Upper lobe of left lung (tissue), 6 donors: ENCODE measurements at regions not wholly inside any gene's neighbourhood (a gene's known extent, or its start where the extent isn't known, plus 50 kb on each side); places are given as distances from the start of the nearest gene placed in this dataset.

Source experiments
- ATAC-seq, 2 donors: fragments of 200-7000 bp; cut with Tn5 transposase; one replicate each; pipeline ENCODE4 v1.9.1; 2022; ENCODE audit warnings: mild to moderate bottlenecking in 2 of 2, moderate library complexity in 2 of 2; ENCODE audit not compliant: low FRiP score in 2 of 2
- DNase-seq, 2 donors: peaks; one replicate each; pipeline ENCODE4 v3.0.0-alpha.2; 2019 to 2020
- H3K27ac ChIP-seq, 4 donors: fragments of 200-600 bp; sonication (generic); one replicate each; pipeline ENCODE4 v1.5.1; 2016 to 2019
- H3K27me3 ChIP-seq, 4 donors: fragments of 200-600 bp; sonication (generic); one replicate each; pipeline ENCODE4 v1.5.1; 2017 to 2019
- H3K36me3 ChIP-seq, 4 donors: fragments of 200-600 bp; sonication (generic); one replicate each; pipeline ENCODE4 v1.5.1; 2016 to 2019
- H3K4me1 ChIP-seq, 4 donors: fragments of 200-600 bp; sonication (generic); one replicate each; pipeline ENCODE4 v1.5.1; 2018 to 2019
- H3K4me3 ChIP-seq, 4 donors: fragments of 200-600 bp; sonication (generic); one replicate each; pipeline ENCODE4 v1.5.1; 2017 to 2019; ENCODE audit warnings: mild to moderate bottlenecking in 2 of 4, moderate library complexity in 1 of 4
- H3K9me3 ChIP-seq, 4 donors: fragments of 200-600 bp; sonication (generic); one replicate each; pipeline ENCODE4 v1.5.1; 2018 to 2019
- CTCF ChIP-seq, 6 experiments: fragments of 450-650 bp in 4 of 6; fragments of 200-600 bp in 2 of 6; sonication (generic) in 2 of 6; IDR thresholded peaks; one replicate each; pipeline ENCODE4 v1.5.1; 2016 to 2019; ENCODE audit warnings: antibody characterized with exemption in 6 of 6
- EP300 ChIP-seq, 4 donors: sonication (generic); formaldehyde crosslinking; IDR thresholded peaks; one replicate each; pipeline ENCODE4 v1.5.1; 2017; ENCODE audit warnings: antibody characterized with exemption in 4 of 4, control low read depth in 2 of 4
- POLR2A ChIP-seq, 4 donors: fragments of 450-650 bp; IDR thresholded peaks; one replicate each; pipeline ENCODE4 v1.5.1; 2016 to 2017; ENCODE audit warnings: antibody characterized with exemption in 4 of 4, mild to moderate bottlenecking in 2 of 4
- POLR2AphosphoS5 ChIP-seq, 2 donors: sonication (generic); formaldehyde crosslinking; IDR thresholded peaks; one replicate each; pipeline ENCODE4 v1.5.1; 2017; ENCODE audit warnings: antibody characterized with exemption in 2 of 2
- WGBS, 2 donors: methylation state at CpG; one replicate each; pipeline ENCODE4 v1.1.5; 2017 to 2018; 5-methylcytosine and 5-hydroxymethylcytosine counted together
- donor health status: DM: no; HTN: no; CAD: no; lungs with moderate emphysema.
- donor health status: DM: no; HTN: yes; CAD: no; lungs with severe emphysema.

- ATAC-seq (no peak), DNase-seq (no peak)
- Histone ChIP-seq H3K4me3 (no peak overlapping the region), H3K27ac (no peak overlapping the region), H3K36me3 (no peaks in the 10 kb centered on the region), H3K27me3 (no peaks in the 10 kb centered on the region), H3K4me1 (no peaks in the 10 kb centered on the region), H3K9me3 (peaks cover 0 to 5% (median 0%) of the 10 kb centered on the region in 4 donors)
- WGBS, 2 donors, result 68 to 73% methylated on average over 4 of the region's 4 CpGs
- TF ChIP-seq POLR2A (IDR thresholded peaks at IDR 0.05), result no peak
Measured at GRCh38 chr12:13428538-13429265, 232.2 kb downstream of the EMP1 start.

GRCh38 chr12:13425766-13426165, 229.2 kb downstream of the EMP1 start:
- ATAC-seq (no peak), DNase-seq (no peak)
- H3K9me3 ChIP-seq, result peaks cover 0 to 5% (median 0%) of the 10 kb centered on the region in 4 donors
- H3K27me3 ChIP-seq, result no peaks in the 10 kb centered on the region
- 73 to 76% methylated on average over 3 of the region's 3 CpGs for WGBS, 2 donors
- no peaks in the 10 kb centered on the region for H3K36me3 ChIP-seq
- H3K27ac ChIP-seq, result no peak overlapping the region
- no peak overlapping the region for H3K4me3 ChIP-seq
- H3K4me1 ChIP-seq, result no peaks in the 10 kb centered on the region
- TF ChIP-seq POLR2AphosphoS5 (IDR thresholded peaks at IDR 0.05), result no peak
- TF ChIP-seq EP300 (IDR thresholded peaks at IDR 0.05), result no peak
- TF ChIP-seq CTCF (IDR thresholded peaks at IDR 0.05), result no peak
- no peak for TF ChIP-seq POLR2A (IDR thresholded peaks at IDR 0.05)

GRCh38 chr12:13422291-13422690, 225.8 kb downstream of the EMP1 start:
- Histone ChIP-seq H3K36me3 (no peaks in the 10 kb centered on the region), H3K4me3 (no peak overlapping the region), H3K4me1 (no peaks in the 10 kb centered on the region), H3K27me3 (no peaks in the 10 kb centered on the region), H3K9me3 (no peaks in the 10 kb centered on the region), H3K27ac (no peak overlapping the region)
- 80 to 91% methylated on average over 2 of the region's 2 CpGs for WGBS, 2 donors
- DNase-seq, result no peak
- no peak for TF ChIP-seq CTCF (IDR thresholded peaks at IDR 0.05)
- no peak for TF ChIP-seq POLR2A (IDR thresholded peaks at IDR 0.05)
- TF ChIP-seq EP300 (IDR thresholded peaks at IDR 0.05), result no peak
- TF ChIP-seq POLR2AphosphoS5 (IDR thresholded peaks at IDR 0.05), result no peak
- no peak for ATAC-seq

- 88 to 92% methylated on average over 2 of the region's 2 CpGs for WGBS, 2 donors
Measured at GRCh38 chr12:13417516-13417915, 221.0 kb downstream of the EMP1 start.

GRCh38 chr12:13411287-13411686, 214.8 kb downstream of the EMP1 start:
- no peak overlapping the region for H3K27ac ChIP-seq
- TF ChIP-seq EP300 (IDR thresholded peaks at IDR 0.05), result no peak
- no peak for TF ChIP-seq CTCF (IDR thresholded peaks at IDR 0.05)
- TF ChIP-seq POLR2AphosphoS5 (IDR thresholded peaks at IDR 0.05), result no peak
- TF ChIP-seq POLR2A (IDR thresholded peaks at IDR 0.05), result no peak
- H3K36me3 ChIP-seq, result no peaks in the 10 kb centered on the region
- H3K27me3 ChIP-seq, result no peaks in the 10 kb centered on the region
- H3K4me3 ChIP-seq, result no peak overlapping the region
- DNase-seq, result no peak
- ATAC-seq, result no peak
- WGBS, 2 donors, result 87 to 92% methylated on average over 2 of the region's 2 CpGs
- H3K4me1 ChIP-seq, result no peaks in the 10 kb centered on the region
- peaks cover 3 to 14% (median 10%) of the 10 kb centered on the region in 4 donors for H3K9me3 ChIP-seq

More at GRCh38 chr12:13417516-13417915, 221.0 kb downstream of the EMP1 start:
- Histone ChIP-seq H3K4me1 (no peaks in the 10 kb centered on the region), H3K27ac (no peak overlapping the region), H3K36me3 (no peaks in the 10 kb centered on the region), H3K4me3 (no peak overlapping the region), H3K9me3 (no peaks in the 10 kb centered on the region), H3K27me3 (no peaks in the 10 kb centered on the region)
- TF ChIP-seq POLR2AphosphoS5 (IDR thresholded peaks at IDR 0.05) (no peak), POLR2A (IDR thresholded peaks at IDR 0.05) (no peak), CTCF (IDR thresholded peaks at IDR 0.05) (no peak)
- DNase-seq (no peak), ATAC-seq (no peak)
